BE2C (cell line): ENCODE measurements at regions not wholly inside any gene's neighbourhood (a gene's known extent, or its start where the extent isn't known, plus 50 kb on each side); places are given as distances from the start of the nearest gene placed in this dataset.
A peak's percentile ranks its signal among the peaks of the same experiment; 100 is the strongest.

Source experiments
- DNase-seq: peaks from one replicate; pipeline ENCODE4 v3.0.0-alpha.2; 2020
- H3K27me3 ChIP-seq: fragments of 250-450 bp; sonication (Bioruptor Pico); 2 replicates; pipeline ENCODE4 v1.5.1; 2020; ENCODE audit warnings: mild to moderate bottlenecking
- H3K36me3 ChIP-seq: fragments of 250-450 bp; sonication (Bioruptor Pico); 2 replicates; pipeline ENCODE4 v1.5.1; 2020; ENCODE audit warnings: mild to moderate bottlenecking
- H3K4me1 ChIP-seq: fragments of 250-450 bp; sonication (Bioruptor Pico); 2 replicates; pipeline ENCODE4 v1.5.1; 2020
- H3K4me3 ChIP-seq: 2 replicates; pipeline ENCODE4 v1.5.1; 2011; ENCODE audit warnings: low read depth, low read length
- H3K9me3 ChIP-seq: fragments of 250-450 bp; sonication (Bioruptor Pico); 2 replicates; pipeline ENCODE4 v1.5.1; 2020
- CTCF ChIP-seq: IDR thresholded peaks from 2 replicates; pipeline ENCODE4 v1.5.1; 2012; ENCODE audit warnings: mild to moderate bottlenecking, low read depth, low read length

- Histone ChIP-seq H3K4me1 (no peaks in the 10 kb centered on the region), H3K9me3 (no peaks in the 10 kb centered on the region), H3K36me3 (no peaks in the 10 kb centered on the region), H3K27me3 (no peaks in the 10 kb centered on the region), H3K4me3 (no peak overlapping the region)
- DNase-seq: no peak
- TF ChIP-seq CTCF: no peak
Measured at GRCh38 chr13:44815623-44816022, 173.6 kb downstream of the NUFIP1 start.

- DNase-seq: no peak
- Histone ChIP-seq H3K4me1 (no peaks in the 10 kb centered on the region), H3K9me3 (no peaks in the 10 kb centered on the region), H3K4me3 (no peak overlapping the region), H3K36me3 (no peaks in the 10 kb centered on the region), H3K27me3 (no peaks in the 10 kb centered on the region)
- TF ChIP-seq CTCF: no peak
Measured at GRCh38 chr13:44814836-44815235, 174.4 kb downstream of the NUFIP1 start.

- no peaks in the 10 kb centered on the region for H3K4me1 ChIP-seq
- TF ChIP-seq CTCF: no peak
- no peak for DNase-seq
- no peaks in the 10 kb centered on the region for H3K9me3 ChIP-seq
- H3K4me3 ChIP-seq: no peak overlapping the region
- H3K27me3 ChIP-seq: no peaks in the 10 kb centered on the region
- no peaks in the 10 kb centered on the region for H3K36me3 ChIP-seq
Measured at GRCh38 chr13:44814161-44814560, 175.1 kb downstream of the NUFIP1 start.

GRCh38 chr13:44812818-44813217 lies 176.5 kb downstream of the NUFIP1 start:
- TF ChIP-seq CTCF: no peak
- Histone ChIP-seq H3K9me3 (no peaks in the 10 kb centered on the region), H3K4me1 (no peaks in the 10 kb centered on the region), H3K36me3 (no peaks in the 10 kb centered on the region), H3K4me3 (no peak overlapping the region), H3K27me3 (no peaks in the 10 kb centered on the region)
- DNase-seq: no peak

- no peaks in the 10 kb centered on the region for H3K4me1 ChIP-seq
- no peaks in the 10 kb centered on the region for H3K27me3 ChIP-seq
- H3K9me3 ChIP-seq: no peaks in the 10 kb centered on the region
- H3K4me3 ChIP-seq: no peak overlapping the region
- TF ChIP-seq CTCF: no peak
- DNase-seq: peak; percentile 50
- H3K36me3 ChIP-seq: no peaks in the 10 kb centered on the region
Measured at GRCh38 chr13:44810061-44810840, 179.0 kb downstream of the NUFIP1 start.

GRCh38 chr13:44809190-44809589 lies 180.1 kb downstream of the NUFIP1 start:
- Histone ChIP-seq H3K4me3 (no peak overlapping the region), H3K36me3 (no peaks in the 10 kb centered on the region), H3K27me3 (no peaks in the 10 kb centered on the region), H3K4me1 (no peaks in the 10 kb centered on the region), H3K9me3 (no peaks in the 10 kb centered on the region)
- DNase-seq: no peak
- TF ChIP-seq CTCF: no peak
